ENCODE measurements at regions not wholly inside any gene's neighbourhood (a gene's known extent, or its start where the extent isn't known, plus 50 kb on each side); places are given as distances from the start of the nearest gene placed in this dataset.
A peak's percentile ranks its signal among the peaks of the same experiment; 100 is the strongest.

DNA sequence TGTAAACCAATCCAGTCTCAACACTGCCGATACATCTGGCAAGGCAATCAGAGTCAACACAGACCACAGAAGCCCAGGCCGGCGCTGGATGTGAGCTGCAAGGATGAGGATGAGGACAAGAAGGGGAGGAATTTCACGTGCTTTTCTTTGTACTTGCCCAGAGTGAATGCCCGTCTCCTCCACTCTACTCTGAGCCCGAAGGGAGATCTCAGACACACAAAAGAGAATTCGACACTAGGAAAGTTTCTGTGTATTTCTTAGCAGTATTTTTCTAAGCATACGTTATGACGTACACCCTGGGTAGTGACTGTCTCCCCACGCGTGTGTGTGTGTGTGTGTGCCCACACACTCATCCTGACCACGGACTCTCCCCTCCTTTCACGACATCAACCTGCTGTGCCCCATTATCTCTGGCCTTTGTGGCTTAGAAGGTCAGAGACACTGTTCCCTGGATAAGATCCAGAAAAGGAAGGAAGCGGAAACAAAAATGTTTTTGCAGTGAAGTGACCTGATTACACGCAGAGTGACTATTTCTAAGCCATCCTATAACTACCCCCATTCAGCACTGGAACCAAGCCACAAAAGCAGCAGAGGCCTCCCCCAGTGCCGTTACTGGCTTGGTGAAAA, 227.3 kb upstream of the DAPK1 start:
- Histone ChIP-seq H3K9me3 (replicated peaks; ENCODE audit: control insufficient read depth, insufficient read depth, low read length) (no peaks in the 10 kb centered on the region), H3K4me3 (replicated peaks in 1 of 3; ENCODE audit: insufficient read depth in 1 of 3, low read depth in 1 of 3, low read length in 3 of 3) (no peak overlapping the region), H3K4me1 (ENCODE audit: control insufficient read depth, extremely low read depth, insufficient read depth, low read length) (peaks cover 11% of the 10 kb centered on the region), H3K27me3 (ENCODE audit: control insufficient read depth in 2 of 2, insufficient read depth in 2 of 2, low read length in 2 of 2) (no peaks in the 10 kb centered on the region), H3K36me3 (ENCODE audit: control insufficient read depth in 2 of 2, extremely low read depth in 1 of 2, insufficient read depth in 2 of 2, low read length in 2 of 2) (no peaks in the 10 kb centered on the region), H4K20me1 (replicated peaks; ENCODE audit: control insufficient read depth, extremely low read depth, insufficient read depth, low read length) (no peaks in the 10 kb centered on the region), H3K27ac (ENCODE audit: insufficient read depth, low read depth, low read length) (no peak overlapping the region), H3K79me2 (ENCODE audit: control insufficient read depth, insufficient read depth, low read length) (no peaks in the 10 kb centered on the region), H3K9ac (replicated peaks; ENCODE audit: extremely low read depth, insufficient read depth, low read length) (no peak overlapping the region), H2AFZ (ENCODE audit: low read depth, low read length) (peak overlapping the region; percentile 33), H3K4me2 (ENCODE audit: insufficient read depth, low read length) (peak overlapping the region; percentile 32), H3K9me1 (replicated peaks; ENCODE audit: control insufficient read depth, extremely low read depth, insufficient read depth, low read length) (no peaks in the 10 kb centered on the region)
- ChIA-PET POLR2A (no interaction called here), CTCF (no interaction called here)
- no TSS peak for BruUV-seq (replicated peaks)
- dilution Hi-C loops (cut with MboI; ENCODE audit: extremely low pct_ligation_motif_present, low sequenced_read_pairs): no loop called here
- TF ChIP-seq FOS (IDR thresholded peaks at IDR 0.05; ENCODE audit: borderline replicate concordance, insufficient read depth, low read length) (peak; percentile 23), GATA2 (IDR thresholded peaks at IDR 0.05; ENCODE audit: insufficient read depth, insufficient read length, low read depth, low read length) (peak; percentile 29), POLR2AphosphoS5 (IDR thresholded peaks at IDR 0.05; ENCODE audit: insufficient read depth, low read depth, low read length) (no peak)
- DNase-seq (ENCODE audit: low read depth, low spot score) (peak; percentile 70), FAIRE-seq (peak; percentile 88)
- intact Hi-C loops (cut with micrococcal nuclease): loop anchor here (1.0 to 10.0 kb wide), 2 partner anchors 122 to 326 kb away; partner anchors contain the start of gene GAS1

DNA sequence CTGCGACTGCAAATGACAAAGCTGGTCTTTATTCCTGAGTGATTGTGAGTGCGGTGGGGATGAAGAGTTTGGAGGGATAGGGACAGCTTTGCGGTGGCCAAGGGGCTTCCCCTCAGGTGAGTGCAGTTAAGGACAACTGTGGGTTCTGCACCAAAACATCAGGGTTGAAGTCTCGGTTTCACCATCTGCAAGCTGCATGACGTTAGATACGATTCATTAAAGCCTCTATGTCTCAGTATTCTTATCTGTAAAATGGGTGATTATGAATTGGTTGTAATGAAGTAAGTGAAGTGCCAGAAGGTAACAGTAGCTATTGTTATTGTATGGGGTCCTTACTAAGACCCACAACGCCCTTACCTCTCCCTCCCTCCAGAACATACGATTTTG, 226.8 kb upstream of the DAPK1 start:
- Histone ChIP-seq H3K4me1 (ENCODE audit: control insufficient read depth, extremely low read depth, insufficient read depth, low read length) (peaks cover 11% of the 10 kb centered on the region), H3K9ac (replicated peaks; ENCODE audit: extremely low read depth, insufficient read depth, low read length) (no peak overlapping the region)
- intact Hi-C loops (cut with micrococcal nuclease): loop anchor here (1.0 to 10.0 kb wide), 2 partner anchors 123 to 326 kb away; partner anchors contain the start of gene GAS1

More for the DNA sequence above, 226.8 kb upstream of the DAPK1 start:
- Histone ChIP-seq H3K79me2 (ENCODE audit: control insufficient read depth, insufficient read depth, low read length) (no peaks in the 10 kb centered on the region), H3K4me3 (replicated peaks in 1 of 3; ENCODE audit: insufficient read depth in 1 of 3, low read depth in 1 of 3, low read length in 3 of 3) (no peak overlapping the region), H3K9me3 (replicated peaks; ENCODE audit: control insufficient read depth, insufficient read depth, low read length) (no peaks in the 10 kb centered on the region), H2AFZ (ENCODE audit: low read depth, low read length) (peak overlapping the region; percentile 33), H3K36me3 (ENCODE audit: control insufficient read depth in 2 of 2, extremely low read depth in 1 of 2, insufficient read depth in 2 of 2, low read length in 2 of 2) (no peaks in the 10 kb centered on the region), H3K4me2 (ENCODE audit: insufficient read depth, low read length) (peak overlapping the region; percentile 32), H3K27me3 (ENCODE audit: control insufficient read depth in 2 of 2, insufficient read depth in 2 of 2, low read length in 2 of 2) (no peaks in the 10 kb centered on the region), H3K9me1 (replicated peaks; ENCODE audit: control insufficient read depth, extremely low read depth, insufficient read depth, low read length) (no peaks in the 10 kb centered on the region), H4K20me1 (replicated peaks; ENCODE audit: control insufficient read depth, extremely low read depth, insufficient read depth, low read length) (no peaks in the 10 kb centered on the region), H3K27ac (ENCODE audit: insufficient read depth, low read depth, low read length) (no peak overlapping the region)
- no TSS peak for BruUV-seq (replicated peaks)
- POLR2A ChIA-PET: no interaction called here
- FAIRE-seq: no peak
- no peak for DNase-seq (ENCODE audit: low read depth, low spot score)
- dilution Hi-C loops (cut with MboI; ENCODE audit: extremely low pct_ligation_motif_present, low sequenced_read_pairs): no loop called here
- TF ChIP-seq, protein P1, sequence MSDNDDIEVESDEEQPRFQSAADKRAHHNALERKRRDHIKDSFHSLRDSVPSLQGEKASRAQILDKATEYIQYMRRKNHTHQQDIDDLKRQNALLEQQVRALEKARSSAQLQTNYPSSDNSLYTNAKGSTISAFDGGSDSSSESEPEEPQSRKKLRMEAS (IDR thresholded peaks at IDR 0.05; ENCODE audit: insufficient read depth, insufficient read length): no peak
- TF ChIP-seq JUN (IDR thresholded peaks at IDR 0.05; ENCODE audit: borderline replicate concordance, insufficient read depth, insufficient read length, low read depth) (no peak), POLR2A (IDR thresholded peaks at IDR 0.05; ENCODE audit: low read depth, low read length) (no peak), EZH2 (IDR thresholded peaks at IDR 0.05; ENCODE audit: borderline replicate concordance, low read depth, low read length, severe bottlenecking) (no peak), GATA2 (IDR thresholded peaks at IDR 0.05; ENCODE audit: insufficient read depth, insufficient read length, low read depth, low read length) (peak; percentile 2)
- CTCF ChIA-PET: no interaction called here

Measured in endothelial cell of umbilical vein (primary cell).